H9 (cell line): ENCODE measurements at regions not wholly inside any gene's neighbourhood (a gene's known extent, or its start where the extent isn't known, plus 50 kb on each side); places are given as distances from the start of the nearest gene placed in this dataset.

Experiments
- DNase-seq: peaks from one replicate; pipeline ENCODE4 v3.0.0-alpha.2; 2017
- H2AFZ ChIP-seq: one replicate; pipeline ENCODE4 v1.6.1; 2013; ENCODE audit warnings: mild to moderate bottlenecking, low read length, control low read depth, moderate library complexity
- H2AK5ac ChIP-seq: 2 replicates; pipeline ENCODE4 v1.6.1; 2013; ENCODE audit warnings: low read length, control low read depth, mixed read lengths; ENCODE audit not compliant: insufficient read length
- H2BK120ac ChIP-seq: one replicate; pipeline ENCODE4 v1.6.1; 2013; ENCODE audit warnings: low read depth, mild to moderate bottlenecking, low read length, control low read depth, inconsistent platforms; ENCODE audit not compliant: poor library complexity, severe bottlenecking
- H2BK12ac ChIP-seq: 2 replicates; pipeline ENCODE4 v1.6.1; 2013; ENCODE audit warnings: low read length, control low read depth, mixed read lengths, low read depth; ENCODE audit not compliant: insufficient read length
- H2BK15ac ChIP-seq: 2 replicates; pipeline ENCODE4 v1.6.1; 2013; ENCODE audit warnings: low read depth, low read length, control low read depth
- H2BK20ac ChIP-seq: one replicate; pipeline ENCODE4 v1.6.1; 2013; ENCODE audit warnings: low read depth, mild to moderate bottlenecking, low read length, control low read depth, inconsistent platforms; ENCODE audit not compliant: poor library complexity, severe bottlenecking
- H2BK5ac ChIP-seq: 2 replicates; pipeline ENCODE4 v1.6.1; 2013; ENCODE audit warnings: low read length, control low read depth, mixed read lengths; ENCODE audit not compliant: insufficient read length
- H3K14ac ChIP-seq: 2 replicates; pipeline ENCODE4 v1.6.1; 2013; ENCODE audit warnings: low read length, control low read depth; ENCODE audit not compliant: insufficient read depth
- H3K18ac ChIP-seq: 2 replicates; pipeline ENCODE4 v1.6.1; 2013; ENCODE audit warnings: low read depth, mild to moderate bottlenecking, mixed read lengths, low read length, control low read depth; ENCODE audit not compliant: insufficient read length
- H3K23ac ChIP-seq: 2 replicates; pipeline ENCODE4 v1.6.1; 2013; ENCODE audit warnings: low read length, control low read depth, mixed read lengths, low read depth; ENCODE audit not compliant: insufficient read length
- H3K23me2 ChIP-seq: 2 replicates; pipeline ENCODE4 v1.6.1; 2013; ENCODE audit warnings: low read depth, mild to moderate bottlenecking, mixed read lengths, low read length, control low read depth; ENCODE audit not compliant: insufficient read length, poor library complexity, severe bottlenecking
- H3K27ac ChIP-seq: 2 replicates; pipeline ENCODE4 v1.5.1; 2013; ENCODE audit warnings: low read length, control low read depth, mixed read lengths, low read depth; ENCODE audit not compliant: insufficient read length
- H3K27me3 ChIP-seq: 2 replicates; pipeline ENCODE4 v1.6.1; 2013; ENCODE audit warnings: low read length, control low read depth, inconsistent platforms; ENCODE audit not compliant: insufficient read depth
- H3K4ac ChIP-seq: 2 replicates; pipeline ENCODE4 v1.6.1; 2013; ENCODE audit warnings: low read depth, mild to moderate bottlenecking, control low read depth, inconsistent platforms, low read length, moderate library complexity
- H3K4me1 ChIP-seq: 2 replicates; pipeline ENCODE4 v1.6.1; 2013; ENCODE audit warnings: low read length, control low read depth, inconsistent platforms; ENCODE audit not compliant: insufficient read depth
- H3K4me2 ChIP-seq: 2 replicates; pipeline ENCODE4 v1.6.1; 2013; ENCODE audit warnings: low read length, control low read depth, mixed read lengths; ENCODE audit not compliant: insufficient read length, insufficient read depth
- H3K56ac ChIP-seq: 2 replicates; pipeline ENCODE4 v1.6.1; 2013; ENCODE audit warnings: low read depth, mild to moderate bottlenecking, mixed read lengths, low read length, control low read depth; ENCODE audit not compliant: insufficient read length
- H3K79me1 ChIP-seq: 2 replicates; pipeline ENCODE4 v1.6.1; 2013; ENCODE audit warnings: low read depth, mild to moderate bottlenecking, moderate library complexity, low read length, control low read depth, inconsistent platforms; ENCODE audit not compliant: insufficient read depth, poor library complexity, severe bottlenecking
- H3K79me2 ChIP-seq: 2 replicates; pipeline ENCODE4 v1.6.1; 2013; ENCODE audit warnings: low read length, control low read depth, inconsistent platforms; ENCODE audit not compliant: insufficient read depth
- H3K9ac ChIP-seq: 2 replicates; pipeline ENCODE4 v1.6.1; 2013; ENCODE audit warnings: low read length, control low read depth, mixed read lengths; ENCODE audit not compliant: insufficient read length; ENCODE audit errors: extremely low read depth
- H3K9me3 ChIP-seq: one replicate; pipeline ENCODE4 v1.6.1; 2013; ENCODE audit warnings: low read depth, low read length, inconsistent platforms; ENCODE audit not compliant: control insufficient read depth
- H3T11ph ChIP-seq: one replicate; pipeline ENCODE4 v1.6.1; 2013; ENCODE audit warnings: mild to moderate bottlenecking, low read length, control low read depth, inconsistent platforms
- H4K20me1 ChIP-seq: one replicate; pipeline ENCODE4 v1.6.1; 2013; ENCODE audit not compliant: control insufficient read depth, insufficient read length, insufficient read depth
- H4K5ac ChIP-seq: 2 replicates; pipeline ENCODE4 v1.6.1; 2013; ENCODE audit warnings: low read depth, mild to moderate bottlenecking, mixed read lengths, low read length, control low read depth; ENCODE audit not compliant: insufficient read length
- H4K8ac ChIP-seq: replicated peaks from 2 replicates; pipeline ENCODE4 v1.6.1; 2013; ENCODE audit warnings: low read length, control low read depth, mixed read lengths, low read depth; ENCODE audit not compliant: insufficient read length
- H4K91ac ChIP-seq: 2 replicates; pipeline ENCODE4 v1.6.1; 2013; ENCODE audit warnings: low read depth, mild to moderate bottlenecking, moderate library complexity, mixed read lengths, low read length, control low read depth; ENCODE audit not compliant: insufficient read length
- H3K27ac Mint-ChIP-seq, 3 experiments: 2 replicates in 2 of 3; 3 replicates in 1 of 3; pipeline ENCODE4 v1.8.0; 2020 to 2021; ENCODE audit warnings: mixed read lengths in 3 of 3, mild to moderate bottlenecking in 1 of 3, moderate library complexity in 1 of 3
- H3K27me3 Mint-ChIP-seq: 2 replicates; pipeline ENCODE4 v1.8.0; 2021; ENCODE audit warnings: low read depth, mild to moderate bottlenecking, moderate library complexity, mixed read lengths
- H3K36me3 Mint-ChIP-seq, 3 experiments: 2 replicates in 2 of 3; 3 replicates in 1 of 3; pipeline ENCODE4 v1.8.0; 2020 to 2021; ENCODE audit warnings: low read depth in 3 of 3, mixed read lengths in 3 of 3; ENCODE audit not compliant: insufficient read depth in 1 of 3
- H3K4me1 Mint-ChIP-seq, 2 experiments: 2 replicates each; pipeline ENCODE4 v1.8.0; 2020; ENCODE audit warnings: mixed read lengths in 2 of 2
- H3K4me3 Mint-ChIP-seq, 2 experiments: 2 replicates in 1 of 2; 3 replicates in 1 of 2; pipeline ENCODE4 v1.8.0; 2020 to 2021; ENCODE audit warnings: mild to moderate bottlenecking in 2 of 2, mixed read lengths in 2 of 2, moderate library complexity in 1 of 2
- H3K9me3 Mint-ChIP-seq, 2 experiments: 2 replicates in 1 of 2; 3 replicates in 1 of 2; pipeline ENCODE4 v1.8.0; 2020; ENCODE audit warnings: mild to moderate bottlenecking in 2 of 2, mixed read lengths in 2 of 2, moderate library complexity in 1 of 2
- WGBS: extraction: QIAGEN DNeasy Blood & Tissue Kit; methylation state at CpG from one replicate; pipeline ENCODE4 v1.1.7; 2013; ENCODE audit warnings: missing lambda C conversion rate, low lambda C conversion rate, mixed read lengths; ENCODE audit not compliant: insufficient read length; ENCODE audit errors: extremely low coverage; 5-methylcytosine and 5-hydroxymethylcytosine counted together
- TF ChIP-seq, protein P1 (sequence below): fragments of 200-600 bp; sonication (generic); conservative IDR thresholded peaks from 3 replicates; pipeline ENCODE4 v1.8.0; 2021; ENCODE audit warnings: antibody characterized with exemption, mild to moderate bottlenecking

DNA sequence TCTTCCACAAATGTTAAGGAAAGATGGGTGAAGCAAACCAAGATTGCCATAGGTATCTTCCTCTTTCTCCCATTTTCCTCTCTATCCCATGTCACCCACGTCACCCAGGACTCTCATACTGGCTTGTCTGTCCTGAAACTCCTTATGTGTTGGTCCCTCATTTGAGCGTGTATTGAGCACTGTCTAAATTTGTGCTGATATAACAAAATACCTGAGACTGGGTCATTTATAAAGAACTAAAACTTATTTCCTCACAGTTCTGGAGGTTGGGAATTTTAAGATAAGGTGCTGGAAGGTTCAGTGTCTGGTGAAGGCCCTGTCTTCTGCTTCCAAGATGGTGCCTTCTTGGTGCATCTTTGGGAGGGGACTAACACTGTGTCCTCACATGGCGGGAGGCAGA is 186.9 kb upstream of the SLC24A5 start:
- no peaks in the 10 kb centered on the region for H3K79me2 ChIP-seq
- no CpG with 5 or more reads among the region's 3 CpGs for WGBS
- H3K27ac Mint-ChIP-seq, result no peak overlapping the region
- H3K56ac ChIP-seq, result no peak overlapping the region
- no peaks in the 10 kb centered on the region for H3K9me3 ChIP-seq
- H3K14ac ChIP-seq, result no peak overlapping the region
- H3K27ac ChIP-seq, result no peak overlapping the region
- H4K5ac ChIP-seq, result no peak overlapping the region
- H3K9ac ChIP-seq, result no peak overlapping the region
- DNase-seq, result no peak
- H3K4me3 Mint-ChIP-seq, result no peak overlapping the region
- no peaks in the 10 kb centered on the region for H3K4me1 ChIP-seq
- H2BK12ac ChIP-seq, result no peak overlapping the region
- no peaks in the 10 kb centered on the region for H4K20me1 ChIP-seq
- H3K9me3 Mint-ChIP-seq, result no peaks in the 10 kb centered on the region
- H2BK20ac ChIP-seq, result no peak overlapping the region
- no peak overlapping the region for H2BK5ac ChIP-seq
- no peaks in the 10 kb centered on the region for H3K36me3 Mint-ChIP-seq
- no peak overlapping the region for H3K23ac ChIP-seq
- H3K4me2 ChIP-seq, result no peak overlapping the region
- no peak overlapping the region for H2AFZ ChIP-seq
- no peak overlapping the region for H2BK120ac ChIP-seq
- no peak overlapping the region for H2AK5ac ChIP-seq
- H3K18ac ChIP-seq, result no peak overlapping the region
- H3K27me3 Mint-ChIP-seq, result no peaks in the 10 kb centered on the region; the same call in 1 of the 2 replicates
- H3K4ac ChIP-seq, result no peak overlapping the region
- H4K8ac ChIP-seq, result no peak overlapping the region
- TF ChIP-seq, protein P1, sequence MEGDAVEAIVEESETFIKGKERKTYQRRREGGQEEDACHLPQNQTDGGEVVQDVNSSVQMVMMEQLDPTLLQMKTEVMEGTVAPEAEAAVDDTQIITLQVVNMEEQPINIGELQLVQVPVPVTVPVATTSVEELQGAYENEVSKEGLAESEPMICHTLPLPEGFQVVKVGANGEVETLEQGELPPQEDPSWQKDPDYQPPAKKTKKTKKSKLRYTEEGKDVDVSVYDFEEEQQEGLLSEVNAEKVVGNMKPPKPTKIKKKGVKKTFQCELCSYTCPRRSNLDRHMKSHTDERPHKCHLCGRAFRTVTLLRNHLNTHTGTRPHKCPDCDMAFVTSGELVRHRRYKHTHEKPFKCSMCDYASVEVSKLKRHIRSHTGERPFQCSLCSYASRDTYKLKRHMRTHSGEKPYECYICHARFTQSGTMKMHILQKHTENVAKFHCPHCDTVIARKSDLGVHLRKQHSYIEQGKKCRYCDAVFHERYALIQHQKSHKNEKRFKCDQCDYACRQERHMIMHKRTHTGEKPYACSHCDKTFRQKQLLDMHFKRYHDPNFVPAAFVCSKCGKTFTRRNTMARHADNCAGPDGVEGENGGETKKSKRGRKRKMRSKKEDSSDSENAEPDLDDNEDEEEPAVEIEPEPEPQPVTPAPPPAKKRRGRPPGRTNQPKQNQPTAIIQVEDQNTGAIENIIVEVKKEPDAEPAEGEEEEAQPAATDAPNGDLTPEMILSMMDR, result no peak
- H3K79me1 ChIP-seq, result no peaks in the 10 kb centered on the region
- no peaks in the 10 kb centered on the region for H3K27me3 ChIP-seq
- no peak overlapping the region for H3T11ph ChIP-seq
- no peak overlapping the region for H2BK15ac ChIP-seq
- no peak overlapping the region for H4K91ac ChIP-seq
- H3K23me2 ChIP-seq, result no peaks in the 10 kb centered on the region
- H3K4me1 Mint-ChIP-seq, result peaks cover 9 to 13% of the 10 kb centered on the region in 2 experiments
